SU-DHL-6 (cell line): ENCODE measurements at regions not wholly inside any gene's neighbourhood (a gene's known extent, or its start where the extent isn't known, plus 50 kb on each side); places are given as distances from the start of the nearest gene placed in this dataset.

Experiments
- EZH2phosphoT487 ChIP-seq: fragments of 200-600 bp; sonication (generic), shearing (Covaris generic); conservative IDR thresholded peaks from 2 replicates; pipeline ENCODE4 v1.6.1; 2018; ENCODE audit warnings: mild to moderate bottlenecking, antibody characterized with exemption, low read length, moderate library complexity, mixed read lengths
- TF ChIP-seq, protein P1 (sequence below): fragments of 200-600 bp; sonication (generic); IDR thresholded peaks from one replicate; pipeline ENCODE4 v1.5.1; 2017; ENCODE audit warnings: antibody characterized with exemption, mild to moderate bottlenecking, low read length, moderate library complexity; ENCODE audit not compliant: insufficient read depth, poor library complexity, severe bottlenecking

DNA sequence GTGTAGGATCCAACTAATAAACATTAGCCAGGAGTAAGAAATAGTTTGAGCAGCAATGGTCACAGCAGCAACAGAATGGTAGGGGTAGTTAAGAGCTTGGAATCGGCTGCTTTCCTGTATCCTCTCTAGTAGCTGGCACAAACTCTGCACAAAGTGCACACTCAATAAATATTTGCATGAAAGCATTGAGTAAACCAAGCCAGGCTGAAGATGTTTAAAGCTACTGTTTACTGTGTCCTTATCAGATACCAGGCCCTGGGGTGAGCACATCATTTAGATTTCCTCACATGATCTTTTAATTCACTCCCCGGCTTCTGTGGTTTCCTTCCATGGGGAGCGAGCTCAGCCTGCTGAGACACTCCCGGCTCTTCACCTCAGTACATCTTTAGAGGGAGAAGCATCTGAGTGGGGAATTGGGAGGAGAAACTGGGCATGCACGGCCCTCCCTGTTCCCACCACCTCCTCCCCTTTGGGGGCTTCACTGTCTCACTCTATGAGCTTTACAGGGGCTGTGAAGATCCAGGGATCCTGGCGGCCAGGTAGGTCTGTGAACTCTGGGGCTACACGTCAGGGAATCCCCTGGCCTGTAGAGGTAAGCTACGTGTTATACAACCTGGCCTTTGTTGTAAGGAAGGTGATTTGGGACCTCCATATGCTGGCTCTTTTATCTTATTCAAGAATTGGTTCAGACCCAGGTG is 107.2 kb upstream of the VASH1 start:
- TF ChIP-seq, protein P1, sequence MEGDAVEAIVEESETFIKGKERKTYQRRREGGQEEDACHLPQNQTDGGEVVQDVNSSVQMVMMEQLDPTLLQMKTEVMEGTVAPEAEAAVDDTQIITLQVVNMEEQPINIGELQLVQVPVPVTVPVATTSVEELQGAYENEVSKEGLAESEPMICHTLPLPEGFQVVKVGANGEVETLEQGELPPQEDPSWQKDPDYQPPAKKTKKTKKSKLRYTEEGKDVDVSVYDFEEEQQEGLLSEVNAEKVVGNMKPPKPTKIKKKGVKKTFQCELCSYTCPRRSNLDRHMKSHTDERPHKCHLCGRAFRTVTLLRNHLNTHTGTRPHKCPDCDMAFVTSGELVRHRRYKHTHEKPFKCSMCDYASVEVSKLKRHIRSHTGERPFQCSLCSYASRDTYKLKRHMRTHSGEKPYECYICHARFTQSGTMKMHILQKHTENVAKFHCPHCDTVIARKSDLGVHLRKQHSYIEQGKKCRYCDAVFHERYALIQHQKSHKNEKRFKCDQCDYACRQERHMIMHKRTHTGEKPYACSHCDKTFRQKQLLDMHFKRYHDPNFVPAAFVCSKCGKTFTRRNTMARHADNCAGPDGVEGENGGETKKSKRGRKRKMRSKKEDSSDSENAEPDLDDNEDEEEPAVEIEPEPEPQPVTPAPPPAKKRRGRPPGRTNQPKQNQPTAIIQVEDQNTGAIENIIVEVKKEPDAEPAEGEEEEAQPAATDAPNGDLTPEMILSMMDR: no peak
- no peak for TF ChIP-seq EZH2phosphoT487
